ENCODE measurements at regions not wholly inside any gene's neighbourhood (a gene's known extent, or its start where the extent isn't known, plus 50 kb on each side); places are given as distances from the start of the nearest gene placed in this dataset.

GRCh38 chr4:26144526-26145155 lies 176.2 kb upstream of the RBPJ start:
- no peak for TF ChIP-seq POLR2AphosphoS5 (IDR thresholded peaks at IDR 0.05; ENCODE audit: low read depth, low read length)
- no peak for TF ChIP-seq TCF7L2 (IDR thresholded peaks at IDR 0.05; ENCODE audit: low read depth, low read length)
- TF ChIP-seq SIN3A (IDR thresholded peaks at IDR 0.05; ENCODE audit: borderline replicate concordance, insufficient read depth, low read depth, low read length) = no peak
- TF ChIP-seq, protein P1, sequence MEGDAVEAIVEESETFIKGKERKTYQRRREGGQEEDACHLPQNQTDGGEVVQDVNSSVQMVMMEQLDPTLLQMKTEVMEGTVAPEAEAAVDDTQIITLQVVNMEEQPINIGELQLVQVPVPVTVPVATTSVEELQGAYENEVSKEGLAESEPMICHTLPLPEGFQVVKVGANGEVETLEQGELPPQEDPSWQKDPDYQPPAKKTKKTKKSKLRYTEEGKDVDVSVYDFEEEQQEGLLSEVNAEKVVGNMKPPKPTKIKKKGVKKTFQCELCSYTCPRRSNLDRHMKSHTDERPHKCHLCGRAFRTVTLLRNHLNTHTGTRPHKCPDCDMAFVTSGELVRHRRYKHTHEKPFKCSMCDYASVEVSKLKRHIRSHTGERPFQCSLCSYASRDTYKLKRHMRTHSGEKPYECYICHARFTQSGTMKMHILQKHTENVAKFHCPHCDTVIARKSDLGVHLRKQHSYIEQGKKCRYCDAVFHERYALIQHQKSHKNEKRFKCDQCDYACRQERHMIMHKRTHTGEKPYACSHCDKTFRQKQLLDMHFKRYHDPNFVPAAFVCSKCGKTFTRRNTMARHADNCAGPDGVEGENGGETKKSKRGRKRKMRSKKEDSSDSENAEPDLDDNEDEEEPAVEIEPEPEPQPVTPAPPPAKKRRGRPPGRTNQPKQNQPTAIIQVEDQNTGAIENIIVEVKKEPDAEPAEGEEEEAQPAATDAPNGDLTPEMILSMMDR (IDR thresholded peaks at IDR 0.05) = no peak

All from Panc1 (cell line).